Activated CD4-positive, alpha-beta T cell treated with anti-CD3 and anti-CD28 coated beads for 1 hour (primary cell): ENCODE measurements at regions not wholly inside any gene's neighbourhood (a gene's known extent, or its start where the extent isn't known, plus 50 kb on each side); places are given as distances from the start of the nearest gene placed in this dataset.

Experiments used
- DNase-seq: peaks from one replicate; pipeline ENCODE4 v3.0.0-alpha.2; 2020

- no peak for DNase-seq
These were observed 301.0 kb downstream of the CXCL12 start for GRCh38 chr10:44083719-44084400.

GRCh38 chr10:44071479-44071878, 313.4 kb downstream of the CXCL12 start:
- DNase-seq, result no peak

DNA sequence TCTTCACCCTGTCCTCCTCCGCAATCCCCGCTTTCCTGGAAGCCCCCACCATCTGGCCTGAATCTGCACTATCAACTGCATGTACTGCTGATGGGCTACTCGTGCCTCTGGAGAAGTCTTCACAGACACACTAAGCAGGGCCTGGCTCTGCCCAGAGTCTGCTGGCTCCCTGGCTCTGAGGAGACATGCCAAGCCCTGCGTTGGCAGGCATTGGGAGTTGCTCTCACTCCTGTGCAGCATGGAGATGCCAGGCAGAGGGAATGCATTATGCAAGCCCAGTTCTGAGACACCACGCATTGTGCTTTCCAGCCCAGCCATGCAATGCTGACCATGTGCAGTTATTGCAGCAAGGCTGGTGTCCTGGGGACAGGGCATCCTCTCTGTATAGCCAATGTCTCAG, 314.6 kb downstream of the CXCL12 start:
- DNase-seq, result no peak

- no peak for DNase-seq
These were observed 315.3 kb downstream of the CXCL12 start for GRCh38 chr10:44069573-44069972.

- DNase-seq, result no peak
These were observed 316.0 kb downstream of the CXCL12 start for GRCh38 chr10:44068716-44069482.

- DNase-seq, result no peak
These were observed 317.5 kb downstream of the CXCL12 start for GRCh38 chr10:44067432-44067831.

DNA sequence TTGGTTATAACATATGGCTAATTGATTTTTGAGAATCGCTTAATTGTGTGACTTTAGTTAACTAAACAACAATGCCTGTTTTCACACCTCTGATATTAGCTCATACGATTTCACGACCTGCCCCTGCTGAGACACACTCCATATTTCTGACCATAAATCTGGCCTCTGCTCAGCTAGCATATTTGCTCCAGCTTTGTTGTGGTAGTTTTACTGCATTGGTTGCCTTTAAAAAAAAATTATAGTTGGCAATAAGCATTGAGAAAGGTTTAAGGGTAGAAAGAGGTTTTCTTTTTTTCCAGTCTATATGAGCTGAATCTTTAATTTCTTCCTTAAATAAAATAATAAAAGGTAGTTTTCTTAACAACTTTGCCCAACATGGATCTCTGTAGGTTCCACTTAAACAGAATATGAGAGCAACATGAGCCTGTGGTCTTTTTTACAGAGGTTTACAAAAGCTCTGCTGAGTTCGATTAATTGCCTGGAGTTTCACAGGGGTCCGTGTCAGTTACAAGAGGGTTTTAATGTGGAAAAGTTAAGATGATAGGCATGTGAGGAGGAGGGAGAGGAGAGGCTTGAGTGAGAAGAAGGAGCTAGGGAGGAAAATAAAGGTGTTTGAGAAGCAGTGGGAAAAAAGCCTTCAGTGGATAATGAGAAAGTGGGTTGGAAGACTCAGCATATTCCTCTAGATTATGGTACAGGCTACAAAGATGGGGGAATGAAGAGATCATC, 318.2 kb downstream of the CXCL12 start:
- DNase-seq, result no peak

- no peak for DNase-seq
These were observed 318.9 kb downstream of the CXCL12 start for GRCh38 chr10:44065788-44066526.

DNA sequence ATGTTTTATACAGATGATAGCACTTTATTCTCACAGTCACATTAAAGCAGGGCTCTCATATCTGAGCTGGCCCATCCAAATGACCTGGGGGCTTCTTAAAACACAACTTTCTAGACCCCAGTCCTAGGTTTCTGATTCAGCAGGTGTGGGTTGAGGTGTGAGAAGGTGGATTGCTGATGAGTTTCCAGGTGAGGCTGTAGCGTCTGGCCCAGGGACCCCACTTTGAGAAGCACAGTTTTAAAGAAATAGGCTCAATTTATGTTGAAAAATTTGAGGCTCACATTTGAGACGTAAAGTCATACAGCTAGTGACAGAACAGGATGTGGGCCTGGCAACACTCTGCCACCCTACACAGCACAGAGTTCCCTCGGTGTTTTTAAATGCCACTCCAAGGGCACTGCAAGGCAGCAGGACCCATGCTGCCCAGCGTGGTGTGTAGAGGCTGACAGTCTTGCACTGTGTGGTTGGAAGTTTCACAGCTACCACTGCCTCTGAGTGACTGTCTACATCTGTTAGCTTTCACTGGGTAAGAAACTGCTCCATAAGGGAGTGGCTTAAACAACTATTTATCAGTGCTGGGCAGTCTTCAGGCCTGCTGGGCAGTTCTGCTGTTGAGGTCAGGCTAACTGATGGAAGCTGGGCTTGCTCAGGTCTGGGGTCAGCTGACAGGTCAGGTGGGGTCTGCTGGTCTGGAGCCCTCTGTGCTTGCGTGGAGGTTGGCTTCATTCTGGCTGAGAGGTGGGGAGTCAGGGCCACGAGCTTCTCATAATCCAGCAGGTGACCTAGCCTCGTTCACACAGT, 319.7 kb downstream of the CXCL12 start:
- DNase-seq, result no peak

DNA sequence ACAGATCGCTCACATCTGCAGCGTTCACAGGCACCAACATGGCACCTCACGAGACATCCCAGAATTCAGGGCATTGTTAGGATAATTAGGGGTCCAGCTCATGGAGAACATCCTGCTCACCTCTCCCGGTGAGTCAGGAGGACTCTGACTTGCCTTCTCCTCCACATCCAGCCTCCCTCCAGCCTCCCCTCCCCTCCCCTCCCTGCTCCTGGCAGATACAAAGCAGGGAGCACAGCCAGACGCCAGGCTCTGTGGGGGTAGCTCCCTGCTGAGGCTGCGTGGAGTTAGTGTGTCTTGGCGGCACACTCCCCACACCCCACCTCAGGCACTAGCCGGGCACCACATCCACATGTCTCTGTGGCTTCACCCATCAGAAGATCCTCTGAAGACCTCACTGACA, 320.6 kb downstream of the CXCL12 start:
- DNase-seq, result no peak

- no peak for DNase-seq
These were observed 321.2 kb downstream of the CXCL12 start for GRCh38 chr10:44063686-44064085.

DNA sequence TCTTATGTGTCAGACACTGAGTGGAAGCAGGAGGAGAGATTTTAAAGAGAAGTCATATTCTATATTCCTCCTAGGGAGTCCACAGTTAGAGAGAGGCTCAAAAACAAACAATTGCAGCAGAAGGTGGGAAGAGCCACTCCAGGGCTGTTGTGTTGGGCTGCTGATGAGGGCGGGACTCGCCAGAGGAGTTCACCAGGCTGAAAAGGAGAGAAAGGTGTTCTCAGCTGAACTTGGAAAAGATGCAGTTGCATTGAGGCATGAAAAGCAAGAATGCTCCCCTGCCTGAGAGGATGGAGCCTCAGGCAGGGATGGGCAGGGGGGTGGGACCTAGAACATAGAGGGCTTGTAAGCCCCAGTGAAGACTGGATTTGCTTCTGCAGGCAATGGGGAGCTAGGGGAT, 324.2 kb downstream of the CXCL12 start:
- no peak for DNase-seq

GRCh38 chr10:44060221-44060620, 324.7 kb downstream of the CXCL12 start:
- no peak for DNase-seq

- no peak for DNase-seq
These were observed 326.6 kb downstream of the CXCL12 start for GRCh38 chr10:44058259-44058658.

GRCh38 chr10:44056967-44057805, 327.7 kb downstream of the CXCL12 start:
- DNase-seq, result no peak

DNA sequence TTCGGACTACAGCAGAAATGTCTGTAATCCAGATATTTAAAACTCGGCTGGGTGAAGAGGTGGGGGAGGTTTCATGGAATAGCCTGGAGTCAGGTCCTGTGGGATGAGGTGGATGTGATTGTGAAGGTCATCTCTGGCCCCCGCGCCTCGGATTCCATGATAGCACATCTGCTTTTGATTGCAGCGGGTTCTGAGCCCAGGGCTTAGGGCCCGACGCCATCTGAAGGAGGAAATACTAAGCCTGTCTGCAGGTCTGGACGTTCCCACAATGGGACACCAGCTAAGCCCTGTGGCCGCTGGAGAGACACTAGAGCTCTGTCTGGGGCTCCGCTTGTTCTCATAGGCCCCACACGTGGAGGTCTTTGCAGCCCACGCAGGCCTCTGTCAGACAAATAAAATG, 328.7 kb downstream of the CXCL12 start:
- DNase-seq, result no peak

DNA sequence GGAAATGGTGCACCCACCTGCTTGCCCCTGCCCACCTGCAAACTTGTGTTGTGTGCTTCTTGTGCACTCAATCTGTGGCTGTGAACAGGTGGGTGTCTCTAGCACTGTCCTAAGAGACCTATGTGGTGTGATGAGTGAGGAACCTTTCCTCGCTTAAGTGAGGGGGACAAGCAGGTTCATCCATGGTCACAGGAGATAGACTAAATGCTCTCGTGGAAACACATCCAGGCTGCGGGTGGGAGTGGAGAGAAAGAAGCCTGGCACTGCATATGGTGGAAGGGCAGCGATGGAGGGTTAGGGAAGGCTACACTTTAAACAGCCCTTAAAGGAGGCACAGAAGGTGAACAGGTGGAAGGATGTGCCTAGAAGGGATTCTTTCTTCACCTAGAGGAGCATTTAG, 330.9 kb downstream of the CXCL12 start:
- DNase-seq, result no peak

DNA sequence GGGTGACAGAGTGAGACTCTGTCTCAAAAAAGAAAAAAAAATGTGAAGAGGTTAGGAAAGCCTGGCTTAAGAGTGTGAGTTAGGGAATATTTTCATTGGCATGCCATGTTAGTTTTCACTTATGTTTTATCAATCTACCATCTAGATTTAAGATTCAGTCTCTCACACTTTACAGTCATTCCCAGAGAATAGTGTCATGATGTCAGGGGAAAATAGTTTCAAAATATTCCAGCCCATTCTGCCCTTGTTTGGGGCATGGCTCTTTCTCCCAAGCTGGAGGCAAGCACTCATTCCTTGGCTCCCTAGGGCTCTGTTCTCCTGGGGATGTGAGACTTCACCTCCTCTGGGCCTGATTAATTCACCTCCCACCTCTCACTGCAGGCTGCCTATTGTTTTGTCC, 331.5 kb downstream of the CXCL12 start:
- no peak for DNase-seq

- DNase-seq, result no peak
These were observed 333.1 kb downstream of the CXCL12 start for GRCh38 chr10:44051584-44052385.

DNA sequence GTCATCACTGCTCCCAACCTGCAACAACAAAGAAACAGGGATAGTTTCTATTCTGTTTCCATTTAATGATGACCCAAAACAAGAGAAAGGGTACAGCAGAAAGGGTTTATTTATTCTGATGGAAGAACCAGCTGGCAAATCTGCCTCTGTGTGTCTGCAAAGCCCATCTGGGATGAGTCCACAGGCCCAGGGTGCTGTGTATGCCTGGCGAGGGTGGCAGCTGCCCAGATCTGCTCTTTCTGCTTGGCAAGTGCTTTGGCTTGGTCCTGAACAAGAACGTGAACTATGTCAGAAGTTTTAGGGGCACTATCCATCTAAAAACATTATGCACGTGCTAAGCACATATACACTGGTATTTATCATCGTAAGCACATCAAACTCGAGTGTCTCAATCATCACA, 333.8 kb downstream of the CXCL12 start:
- no peak for DNase-seq
